ENCODE measurements at regions not wholly inside any gene's neighbourhood (a gene's known extent, or its start where the extent isn't known, plus 50 kb on each side); places are given as distances from the start of the nearest gene placed in this dataset.

DNA sequence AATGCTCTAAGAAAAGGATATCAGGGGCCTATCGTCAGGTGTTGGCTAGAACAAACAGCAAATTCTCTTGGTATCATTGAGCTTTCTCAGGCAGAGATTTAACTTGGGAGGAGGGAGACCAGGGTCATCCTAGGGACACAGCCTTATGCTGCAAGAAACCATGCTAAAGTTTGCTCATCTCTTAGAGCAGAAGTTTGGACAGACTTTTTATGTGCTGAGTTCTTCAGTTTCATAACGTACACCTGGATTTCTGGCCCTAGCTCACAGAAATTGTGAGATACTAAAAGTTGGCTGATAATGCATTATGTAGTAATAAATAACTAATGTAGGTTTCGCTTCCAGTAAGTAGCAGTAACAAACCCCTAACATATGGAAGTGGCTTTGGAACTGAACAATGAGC is 1359.8 kb upstream of the CDH9 start:
- no peak for TF ChIP-seq POLR2A (IDR thresholded peaks at IDR 0.05)
- TF ChIP-seq, protein P1, sequence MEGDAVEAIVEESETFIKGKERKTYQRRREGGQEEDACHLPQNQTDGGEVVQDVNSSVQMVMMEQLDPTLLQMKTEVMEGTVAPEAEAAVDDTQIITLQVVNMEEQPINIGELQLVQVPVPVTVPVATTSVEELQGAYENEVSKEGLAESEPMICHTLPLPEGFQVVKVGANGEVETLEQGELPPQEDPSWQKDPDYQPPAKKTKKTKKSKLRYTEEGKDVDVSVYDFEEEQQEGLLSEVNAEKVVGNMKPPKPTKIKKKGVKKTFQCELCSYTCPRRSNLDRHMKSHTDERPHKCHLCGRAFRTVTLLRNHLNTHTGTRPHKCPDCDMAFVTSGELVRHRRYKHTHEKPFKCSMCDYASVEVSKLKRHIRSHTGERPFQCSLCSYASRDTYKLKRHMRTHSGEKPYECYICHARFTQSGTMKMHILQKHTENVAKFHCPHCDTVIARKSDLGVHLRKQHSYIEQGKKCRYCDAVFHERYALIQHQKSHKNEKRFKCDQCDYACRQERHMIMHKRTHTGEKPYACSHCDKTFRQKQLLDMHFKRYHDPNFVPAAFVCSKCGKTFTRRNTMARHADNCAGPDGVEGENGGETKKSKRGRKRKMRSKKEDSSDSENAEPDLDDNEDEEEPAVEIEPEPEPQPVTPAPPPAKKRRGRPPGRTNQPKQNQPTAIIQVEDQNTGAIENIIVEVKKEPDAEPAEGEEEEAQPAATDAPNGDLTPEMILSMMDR (IDR thresholded peaks at IDR 0.05): no peak

Measured in body of pancreas (tissue), 4 donors.